BLaER1 (cell line): ENCODE measurements at regions not wholly inside any gene's neighbourhood (a gene's known extent, or its start where the extent isn't known, plus 50 kb on each side); places are given as distances from the start of the nearest gene placed in this dataset.

Experiments used
- H3K27ac ChIP-seq: shearing (Covaris generic); formaldehyde crosslinking; 2 replicates; pipeline ENCODE4 v1.8.1; 2022
- H3K27me3 ChIP-seq: shearing (Covaris generic); formaldehyde crosslinking; 2 replicates; pipeline ENCODE4 v1.8.1; 2022
- H3K36me3 ChIP-seq: shearing (Covaris generic); formaldehyde crosslinking; 2 replicates; pipeline ENCODE4 v1.8.1; 2022
- H3K4me1 ChIP-seq: shearing (Covaris generic); formaldehyde crosslinking; 2 replicates; pipeline ENCODE4 v1.8.1; 2022
- H3K4me2 ChIP-seq: shearing (Covaris generic); formaldehyde crosslinking; 2 replicates; pipeline ENCODE4 v1.8.1; 2022
- H3K4me3 ChIP-seq: shearing (Covaris generic); formaldehyde crosslinking; 2 replicates; pipeline ENCODE4 v1.8.1; 2022
- H3K9ac ChIP-seq: shearing (Covaris generic); formaldehyde crosslinking; 2 replicates; pipeline ENCODE4 v1.8.1; 2022
- H3K9me3 ChIP-seq: shearing (Covaris generic); formaldehyde crosslinking; 2 replicates; pipeline ENCODE4 v1.8.1; 2022
- H4K20me1 ChIP-seq: shearing (Covaris generic); formaldehyde crosslinking; 2 replicates; pipeline ENCODE4 v1.8.1; 2022
- Cebpa-rat ChIP-seq: shearing (Covaris generic); IDR thresholded peaks from 2 replicates; pipeline ENCODE4 v1.8.1; 2022

- Histone ChIP-seq H3K4me1 (peaks cover 11% of the 10 kb centered on the region), H3K27me3 (no peaks in the 10 kb centered on the region), H3K36me3 (no peaks in the 10 kb centered on the region), H4K20me1 (no peaks in the 10 kb centered on the region), H3K4me3 (no peak overlapping the region), H3K4me2 (no peak overlapping the region), H3K9ac (no peak overlapping the region), H3K9me3 (no peaks in the 10 kb centered on the region), H3K27ac (no peak overlapping the region)
- TF ChIP-seq Cebpa-rat, result no peak
These were observed 494.6 kb upstream of the FAT3 start for GRCh38 chr11:91730057-91730456.

- H3K4me2 ChIP-seq, result no peak overlapping the region
- no peak overlapping the region for H3K9ac ChIP-seq
- H3K4me1 ChIP-seq, result no peaks in the 10 kb centered on the region
- H3K4me3 ChIP-seq, result no peak overlapping the region
- no peaks in the 10 kb centered on the region for H3K27me3 ChIP-seq
- no peak for TF ChIP-seq Cebpa-rat
- H3K27ac ChIP-seq, result no peak overlapping the region
- H4K20me1 ChIP-seq, result no peaks in the 10 kb centered on the region
- H3K36me3 ChIP-seq, result no peaks in the 10 kb centered on the region
- no peaks in the 10 kb centered on the region for H3K9me3 ChIP-seq
These were observed 507.4 kb upstream of the FAT3 start for GRCh38 chr11:91717169-91717568.

GRCh38 chr11:91707652-91708482, 516.8 kb upstream of the FAT3 start:
- TF ChIP-seq Cebpa-rat, result no peak
- H3K4me3 ChIP-seq, result no peak overlapping the region
- H3K4me1 ChIP-seq, result no peaks in the 10 kb centered on the region
- no peaks in the 10 kb centered on the region for H4K20me1 ChIP-seq
- no peak overlapping the region for H3K4me2 ChIP-seq
- H3K27me3 ChIP-seq, result no peaks in the 10 kb centered on the region
- H3K9me3 ChIP-seq, result no peaks in the 10 kb centered on the region
- no peaks in the 10 kb centered on the region for H3K36me3 ChIP-seq
- H3K9ac ChIP-seq, result no peak overlapping the region
- no peak overlapping the region for H3K27ac ChIP-seq

GRCh38 chr11:91703042-91703441, 521.6 kb upstream of the FAT3 start:
- no peak overlapping the region for H3K4me3 ChIP-seq
- H3K4me1 ChIP-seq, result no peaks in the 10 kb centered on the region
- H3K27me3 ChIP-seq, result no peaks in the 10 kb centered on the region
- no peaks in the 10 kb centered on the region for H3K36me3 ChIP-seq
- no peak overlapping the region for H3K27ac ChIP-seq
- no peak overlapping the region for H3K4me2 ChIP-seq
- no peak for TF ChIP-seq Cebpa-rat
- H3K9me3 ChIP-seq, result no peaks in the 10 kb centered on the region
- H4K20me1 ChIP-seq, result no peaks in the 10 kb centered on the region
- H3K9ac ChIP-seq, result no peak overlapping the region

GRCh38 chr11:91700854-91701253, 523.8 kb upstream of the FAT3 start:
- Histone ChIP-seq H3K27me3 (no peaks in the 10 kb centered on the region), H3K9me3 (no peaks in the 10 kb centered on the region), H3K9ac (no peak overlapping the region), H4K20me1 (no peaks in the 10 kb centered on the region), H3K4me3 (no peak overlapping the region), H3K4me1 (no peaks in the 10 kb centered on the region), H3K36me3 (no peaks in the 10 kb centered on the region), H3K27ac (no peak overlapping the region), H3K4me2 (no peak overlapping the region)
- TF ChIP-seq Cebpa-rat, result no peak

- no peak for TF ChIP-seq Cebpa-rat
- H3K4me3 ChIP-seq, result no peak overlapping the region
- no peaks in the 10 kb centered on the region for H3K4me1 ChIP-seq
- no peak overlapping the region for H3K9ac ChIP-seq
- H3K4me2 ChIP-seq, result no peak overlapping the region
- H3K9me3 ChIP-seq, result no peaks in the 10 kb centered on the region
- H3K27me3 ChIP-seq, result no peaks in the 10 kb centered on the region
- H3K36me3 ChIP-seq, result no peaks in the 10 kb centered on the region
- no peak overlapping the region for H3K27ac ChIP-seq
- H4K20me1 ChIP-seq, result no peaks in the 10 kb centered on the region
These were observed 525.8 kb upstream of the FAT3 start for GRCh38 chr11:91698845-91699244.

GRCh38 chr11:91694331-91694730, 530.3 kb upstream of the FAT3 start:
- Histone ChIP-seq H3K36me3 (no peaks in the 10 kb centered on the region), H3K27me3 (no peaks in the 10 kb centered on the region), H3K27ac (no peak overlapping the region), H3K4me1 (no peaks in the 10 kb centered on the region), H3K9ac (no peak overlapping the region), H3K4me2 (no peak overlapping the region), H4K20me1 (no peaks in the 10 kb centered on the region), H3K4me3 (no peak overlapping the region), H3K9me3 (no peaks in the 10 kb centered on the region)
- no peak for TF ChIP-seq Cebpa-rat

- no peaks in the 10 kb centered on the region for H4K20me1 ChIP-seq
- H3K4me2 ChIP-seq, result no peak overlapping the region
- H3K4me1 ChIP-seq, result no peaks in the 10 kb centered on the region
- H3K36me3 ChIP-seq, result no peaks in the 10 kb centered on the region
- H3K27me3 ChIP-seq, result no peaks in the 10 kb centered on the region
- H3K27ac ChIP-seq, result no peak overlapping the region
- no peak overlapping the region for H3K4me3 ChIP-seq
- H3K9ac ChIP-seq, result no peak overlapping the region
- TF ChIP-seq Cebpa-rat, result no peak
- no peaks in the 10 kb centered on the region for H3K9me3 ChIP-seq
These were observed 532.7 kb upstream of the FAT3 start for GRCh38 chr11:91691872-91692271.

GRCh38 chr11:91688672-91689071, 535.9 kb upstream of the FAT3 start:
- Histone ChIP-seq H3K4me3 (no peak overlapping the region), H4K20me1 (no peaks in the 10 kb centered on the region), H3K27ac (no peak overlapping the region), H3K36me3 (no peaks in the 10 kb centered on the region), H3K9me3 (no peaks in the 10 kb centered on the region), H3K4me1 (no peaks in the 10 kb centered on the region), H3K27me3 (no peaks in the 10 kb centered on the region), H3K9ac (no peak overlapping the region), H3K4me2 (no peak overlapping the region)
- no peak for TF ChIP-seq Cebpa-rat

- no peak overlapping the region for H3K27ac ChIP-seq
These were observed 537.9 kb upstream of the FAT3 start for GRCh38 chr11:91686700-91687099.

More at GRCh38 chr11:91686700-91687099, 537.9 kb upstream of the FAT3 start:
- Histone ChIP-seq H3K9me3 (no peaks in the 10 kb centered on the region), H3K36me3 (no peaks in the 10 kb centered on the region), H4K20me1 (no peaks in the 10 kb centered on the region), H3K4me2 (no peak overlapping the region), H3K4me3 (no peak overlapping the region), H3K27me3 (no peaks in the 10 kb centered on the region), H3K4me1 (no peaks in the 10 kb centered on the region), H3K9ac (no peak overlapping the region)
- TF ChIP-seq Cebpa-rat, result no peak
